ENCODE measurements at regions not wholly inside any gene's neighbourhood (a gene's known extent, or its start where the extent isn't known, plus 50 kb on each side); places are given as distances from the start of the nearest gene placed in this dataset.
A peak's percentile ranks its signal among the peaks of the same experiment; 100 is the strongest.

- Histone ChIP-seq H3K79me2 (ENCODE audit: control insufficient read depth, insufficient read depth, low read length, unreplicated experiment) (no peaks in the 10 kb centered on the region), H3K4me1 (ENCODE audit: control insufficient read depth, insufficient read depth, low read length, unreplicated experiment) (no peaks in the 10 kb centered on the region), H3K4me3 (ENCODE audit: low read depth, low read length) (no peak overlapping the region), H3K36me3 (ENCODE audit: insufficient read depth, low read length) (no peaks in the 10 kb centered on the region), H3K27ac (ENCODE audit: low read depth, low read length) (no peak overlapping the region), H2AFZ (ENCODE audit: low read length, unreplicated experiment) (no peak overlapping the region), H3K27me3 (ENCODE audit: insufficient read depth, low read length) (peaks cover 14% of the 10 kb centered on the region; the same call in 1 of the 2 replicates)
Observed at GRCh38 chr6:94270091-94270948, 851.0 kb upstream of the EPHA7 start.

- no peak overlapping the region for H2AFZ ChIP-seq (ENCODE audit: low read length, unreplicated experiment)
- no peaks in the 10 kb centered on the region for H3K36me3 ChIP-seq (ENCODE audit: insufficient read depth, low read length)
- no peak overlapping the region for H3K4me3 ChIP-seq (ENCODE audit: low read depth, low read length)
- no peak overlapping the region for H3K27ac ChIP-seq (ENCODE audit: low read depth, low read length)
- H3K79me2 ChIP-seq (ENCODE audit: control insufficient read depth, insufficient read depth, low read length, unreplicated experiment): no peaks in the 10 kb centered on the region
- H3K4me1 ChIP-seq (ENCODE audit: control insufficient read depth, insufficient read depth, low read length, unreplicated experiment): no peaks in the 10 kb centered on the region
- 0 out of 2 replicates have a peak, but pooled peaks cover 7% of the 10 kb centered on the region for H3K27me3 ChIP-seq (ENCODE audit: insufficient read depth, low read length)
Observed at GRCh38 chr6:94269256-94269655, 849.9 kb upstream of the EPHA7 start.

- no peaks in the 10 kb centered on the region for H3K79me2 ChIP-seq (ENCODE audit: control insufficient read depth, insufficient read depth, low read length, unreplicated experiment)
- no peak overlapping the region for H3K4me3 ChIP-seq (ENCODE audit: low read depth, low read length)
- H3K27me3 ChIP-seq (ENCODE audit: insufficient read depth, low read length): no peaks in the 10 kb centered on the region
- H3K27ac ChIP-seq (ENCODE audit: low read depth, low read length): no peak overlapping the region
- H2AFZ ChIP-seq (ENCODE audit: low read length, unreplicated experiment): no peak overlapping the region
- H3K4me1 ChIP-seq (ENCODE audit: control insufficient read depth, insufficient read depth, low read length, unreplicated experiment): no peaks in the 10 kb centered on the region
- H3K36me3 ChIP-seq (ENCODE audit: insufficient read depth, low read length): no peaks in the 10 kb centered on the region
Observed at GRCh38 chr6:94260765-94261164, 841.4 kb upstream of the EPHA7 start.

GRCh38 chr6:94254689-94255088 lies 835.3 kb upstream of the EPHA7 start:
- Histone ChIP-seq H3K4me3 (ENCODE audit: low read depth, low read length) (no peak overlapping the region), H3K79me2 (ENCODE audit: control insufficient read depth, insufficient read depth, low read length, unreplicated experiment) (no peaks in the 10 kb centered on the region), H3K27ac (ENCODE audit: low read depth, low read length) (no peak overlapping the region), H3K4me1 (ENCODE audit: control insufficient read depth, insufficient read depth, low read length, unreplicated experiment) (no peaks in the 10 kb centered on the region), H3K27me3 (ENCODE audit: insufficient read depth, low read length) (no peaks in the 10 kb centered on the region), H3K36me3 (ENCODE audit: insufficient read depth, low read length) (no peaks in the 10 kb centered on the region), H2AFZ (ENCODE audit: low read length, unreplicated experiment) (no peak overlapping the region)

- no peaks in the 10 kb centered on the region for H3K36me3 ChIP-seq (ENCODE audit: insufficient read depth, low read length)
- H3K79me2 ChIP-seq (ENCODE audit: control insufficient read depth, insufficient read depth, low read length, unreplicated experiment): no peaks in the 10 kb centered on the region
- no peaks in the 10 kb centered on the region for H3K4me1 ChIP-seq (ENCODE audit: control insufficient read depth, insufficient read depth, low read length, unreplicated experiment)
- H3K27ac ChIP-seq (ENCODE audit: low read depth, low read length): no peak overlapping the region
- H3K4me3 ChIP-seq (ENCODE audit: low read depth, low read length): no peak overlapping the region
- no peak overlapping the region for H2AFZ ChIP-seq (ENCODE audit: low read length, unreplicated experiment)
- H3K27me3 ChIP-seq (ENCODE audit: insufficient read depth, low read length): no peaks in the 10 kb centered on the region
Observed at GRCh38 chr6:94251878-94252277, 832.5 kb upstream of the EPHA7 start.

- Histone ChIP-seq H3K27me3 (ENCODE audit: insufficient read depth, low read length) (no peaks in the 10 kb centered on the region), H3K4me3 (ENCODE audit: low read depth, low read length) (no peak overlapping the region), H3K27ac (ENCODE audit: low read depth, low read length) (no peak overlapping the region), H3K79me2 (ENCODE audit: control insufficient read depth, insufficient read depth, low read length, unreplicated experiment) (no peaks in the 10 kb centered on the region), H2AFZ (ENCODE audit: low read length, unreplicated experiment) (no peak overlapping the region), H3K36me3 (ENCODE audit: insufficient read depth, low read length) (no peaks in the 10 kb centered on the region), H3K4me1 (ENCODE audit: control insufficient read depth, insufficient read depth, low read length, unreplicated experiment) (no peaks in the 10 kb centered on the region)
Observed at GRCh38 chr6:94245395-94245794, 826.0 kb upstream of the EPHA7 start.

GRCh38 chr6:94238868-94239267 lies 819.5 kb upstream of the EPHA7 start:
- Histone ChIP-seq H3K27ac (ENCODE audit: low read depth, low read length) (no peak overlapping the region), H3K79me2 (ENCODE audit: control insufficient read depth, insufficient read depth, low read length, unreplicated experiment) (no peaks in the 10 kb centered on the region), H3K4me1 (ENCODE audit: control insufficient read depth, insufficient read depth, low read length, unreplicated experiment) (no peaks in the 10 kb centered on the region), H3K27me3 (ENCODE audit: insufficient read depth, low read length) (no peaks in the 10 kb centered on the region; the same call in 1 of the 2 replicates), H3K36me3 (ENCODE audit: insufficient read depth, low read length) (no peaks in the 10 kb centered on the region), H2AFZ (ENCODE audit: low read length, unreplicated experiment) (no peak overlapping the region), H3K4me3 (ENCODE audit: low read depth, low read length) (no peak overlapping the region)

GRCh38 chr6:94227741-94228140 lies 808.4 kb upstream of the EPHA7 start:
- Histone ChIP-seq H3K36me3 (ENCODE audit: insufficient read depth, low read length) (no peaks in the 10 kb centered on the region), H3K27me3 (ENCODE audit: insufficient read depth, low read length) (0 out of 2 replicates have a peak, but pooled peaks cover 6% of the 10 kb centered on the region), H3K79me2 (ENCODE audit: control insufficient read depth, insufficient read depth, low read length, unreplicated experiment) (no peaks in the 10 kb centered on the region), H3K4me3 (ENCODE audit: low read depth, low read length) (peak overlapping the region; percentile 65), H3K27ac (ENCODE audit: low read depth, low read length) (no peak overlapping the region), H2AFZ (ENCODE audit: low read length, unreplicated experiment) (peak overlapping the region; percentile 71), H3K4me1 (ENCODE audit: control insufficient read depth, insufficient read depth, low read length, unreplicated experiment) (no peaks in the 10 kb centered on the region)

GRCh38 chr6:94217836-94218235 lies 798.5 kb upstream of the EPHA7 start:
- Histone ChIP-seq H3K27ac (ENCODE audit: low read depth, low read length) (no peak overlapping the region), H2AFZ (ENCODE audit: low read length, unreplicated experiment) (no peak overlapping the region), H3K36me3 (ENCODE audit: insufficient read depth, low read length) (no peaks in the 10 kb centered on the region), H3K79me2 (ENCODE audit: control insufficient read depth, insufficient read depth, low read length, unreplicated experiment) (no peaks in the 10 kb centered on the region), H3K4me1 (ENCODE audit: control insufficient read depth, insufficient read depth, low read length, unreplicated experiment) (no peaks in the 10 kb centered on the region), H3K27me3 (ENCODE audit: insufficient read depth, low read length) (no peaks in the 10 kb centered on the region), H3K4me3 (ENCODE audit: low read depth, low read length) (no peak overlapping the region)

GRCh38 chr6:94215552-94215951 lies 796.2 kb upstream of the EPHA7 start:
- no peaks in the 10 kb centered on the region for H3K79me2 ChIP-seq (ENCODE audit: control insufficient read depth, insufficient read depth, low read length, unreplicated experiment)
- no peak overlapping the region for H2AFZ ChIP-seq (ENCODE audit: low read length, unreplicated experiment)
- H3K27ac ChIP-seq (ENCODE audit: low read depth, low read length): no peak overlapping the region

GRCh38 chr6:94213226-94213625 lies 793.9 kb upstream of the EPHA7 start:
- no peaks in the 10 kb centered on the region for H3K36me3 ChIP-seq (ENCODE audit: insufficient read depth, low read length)
- H3K79me2 ChIP-seq (ENCODE audit: control insufficient read depth, insufficient read depth, low read length, unreplicated experiment): no peaks in the 10 kb centered on the region
- no peak overlapping the region for H2AFZ ChIP-seq (ENCODE audit: low read length, unreplicated experiment)
- H3K4me3 ChIP-seq (ENCODE audit: low read depth, low read length): no peak overlapping the region
- no peak overlapping the region for H3K27ac ChIP-seq (ENCODE audit: low read depth, low read length)
- no peaks in the 10 kb centered on the region for H3K4me1 ChIP-seq (ENCODE audit: control insufficient read depth, insufficient read depth, low read length, unreplicated experiment)
- no peaks in the 10 kb centered on the region for H3K27me3 ChIP-seq (ENCODE audit: insufficient read depth, low read length)

More at GRCh38 chr6:94215552-94215951, 796.2 kb upstream of the EPHA7 start:
- H3K36me3 ChIP-seq (ENCODE audit: insufficient read depth, low read length): no peaks in the 10 kb centered on the region
- no peaks in the 10 kb centered on the region for H3K4me1 ChIP-seq (ENCODE audit: control insufficient read depth, insufficient read depth, low read length, unreplicated experiment)
- no peaks in the 10 kb centered on the region for H3K27me3 ChIP-seq (ENCODE audit: insufficient read depth, low read length)
- no peak overlapping the region for H3K4me3 ChIP-seq (ENCODE audit: low read depth, low read length)

All from ACC112 (cell line).